Small intestine (tissue), 7 donors: ENCODE measurements at regions not wholly inside any gene's neighbourhood (a gene's known extent, or its start where the extent isn't known, plus 50 kb on each side); places are given as distances from the start of the nearest gene placed in this dataset.
A peak's percentile ranks its signal among the peaks of the same experiment; 100 is the strongest.

ENCODE experiments used
- DNase-seq, 2 donors: peaks; one replicate each; pipeline versions ENCODE4 v3.0.0 to v3.0.0-alpha.2; 2013
- FAIRE-seq: peaks from 2 replicates; lab custom pipeline; 2012; peaks lifted over from hg19 to GRCh38; lab: Jason Lieb, UNC
- H3K27ac ChIP-seq, 3 donors: one replicate each; pipeline ENCODE4 v1.5.1; 2013; ENCODE audit warnings: low read length in 2 of 3, mild to moderate bottlenecking in 2 of 3, control low read depth in 1 of 3, inconsistent platforms in 1 of 3, low read depth in 1 of 3, moderate library complexity in 1 of 3
- H3K27me3 ChIP-seq, 3 donors: one replicate each; pipeline ENCODE4 v1.6.1; 2013; ENCODE audit warnings: low read length in 3 of 3, inconsistent platforms in 1 of 3; ENCODE audit not compliant: control insufficient read depth in 3 of 3, insufficient read depth in 3 of 3
- H3K36me3 ChIP-seq, 3 donors: one replicate each; pipeline ENCODE4 v1.6.1; 2013; ENCODE audit warnings: low read length in 3 of 3, inconsistent platforms in 1 of 3, low read depth in 1 of 3, mild to moderate bottlenecking in 1 of 3, moderate library complexity in 1 of 3; ENCODE audit not compliant: control insufficient read depth in 3 of 3, insufficient read depth in 2 of 3
- H3K4me1 ChIP-seq, 3 donors: one replicate each; pipeline ENCODE4 v1.6.1; 2013; ENCODE audit warnings: low read length in 2 of 3, inconsistent platforms in 1 of 3, low read depth in 1 of 3, mild to moderate bottlenecking in 1 of 3, moderate library complexity in 1 of 3; ENCODE audit not compliant: control insufficient read depth in 3 of 3, insufficient read depth in 2 of 3
- H3K4me3 ChIP-seq, 3 donors: one replicate each; pipeline ENCODE4 v1.5.1; 2013; ENCODE audit warnings: low read length in 3 of 3, control low read depth in 1 of 3, inconsistent platforms in 1 of 3, low read depth in 1 of 3, mild to moderate bottlenecking in 1 of 3, moderate library complexity in 1 of 3
- H3K9me3 ChIP-seq, 2 donors: one replicate each; pipeline ENCODE4 v1.6.1; 2013; ENCODE audit warnings: low read depth in 1 of 2, low read length in 1 of 2; ENCODE audit not compliant: control insufficient read depth in 2 of 2, insufficient read depth in 1 of 2
- WGBS, 3 donors: extraction: QIAGEN DNeasy Blood & Tissue Kit; methylation state at CpG; one replicate each; pipeline ENCODE4 v1.1.7; 2013; 5-methylcytosine and 5-hydroxymethylcytosine counted together
- donor health status: healthy with polysubstance abuse.
- donor health status: control.
- donor health status: control.
- donor health status: Bipolar disorder and iron deficiency.
- donor health status: healthy.

GRCh38 chr14:71704210-71704609 lies 228.0 kb upstream of the RGS6 start:
- no peaks in the 10 kb centered on the region for H3K4me1 ChIP-seq
- peaks cover 2 to 17% (median 7%) of the 10 kb centered on the region in 3 donors for H3K36me3 ChIP-seq
- no peaks in the 10 kb centered on the region for H3K9me3 ChIP-seq
- H3K27ac ChIP-seq: no peak overlapping the region
- no peak for FAIRE-seq
- 96 to 100% (median 99%) methylated on average over 1 of the region's 1 CpG for WGBS, 3 donors
- H3K4me3 ChIP-seq: no peak overlapping the region
- DNase-seq: no peak
- H3K27me3 ChIP-seq: no peaks in the 10 kb centered on the region

GRCh38 chr14:71705460-71705859 lies 226.8 kb upstream of the RGS6 start:
- DNase-seq: no peak
- WGBS, 3 donors: 87 to 92% (median 89%) methylated on average over 4 of the region's 4 CpGs
- Histone ChIP-seq H3K4me3 (no peak overlapping the region), H3K27me3 (no peaks in the 10 kb centered on the region), H3K36me3 (peaks cover 4 to 24% (median 11%) of the 10 kb centered on the region in 3 donors), H3K27ac (no peak overlapping the region), H3K4me1 (no peaks in the 10 kb centered on the region), H3K9me3 (no peaks in the 10 kb centered on the region)
- FAIRE-seq: no peak

GRCh38 chr14:71709076-71709475 lies 223.2 kb upstream of the RGS6 start:
- Histone ChIP-seq H3K36me3 (peaks cover 6 to 24% (median 11%) of the 10 kb centered on the region in 3 donors), H3K27me3 (no peaks in the 10 kb centered on the region), H3K4me1 (peaks cover 0 to 3% (median 0%) of the 10 kb centered on the region in 3 donors), H3K9me3 (no peaks in the 10 kb centered on the region), H3K27ac (no peak overlapping the region), H3K4me3 (no peak overlapping the region)
- WGBS, 3 donors: 96 to 97% (median 96%) methylated on average over 9 of the region's 9 CpGs
- no peak for DNase-seq
- no peak for FAIRE-seq

- 85 to 94% (median 90%) methylated on average over 7 of the region's 7 CpGs for WGBS, 3 donors
- DNase-seq: no peak
- no peaks in the 10 kb centered on the region for H3K9me3 ChIP-seq
- FAIRE-seq: no peak
- H3K4me1 ChIP-seq: peaks cover 0 to 3% (median 0%) of the 10 kb centered on the region in 3 donors
- peaks cover 5 to 22% (median 11%) of the 10 kb centered on the region in 3 donors for H3K36me3 ChIP-seq
- no peak overlapping the region for H3K4me3 ChIP-seq
- no peak overlapping the region for H3K27ac ChIP-seq
- H3K27me3 ChIP-seq: no peaks in the 10 kb centered on the region
Measured at GRCh38 chr14:71709987-71710386, 222.2 kb upstream of the RGS6 start.

DNA sequence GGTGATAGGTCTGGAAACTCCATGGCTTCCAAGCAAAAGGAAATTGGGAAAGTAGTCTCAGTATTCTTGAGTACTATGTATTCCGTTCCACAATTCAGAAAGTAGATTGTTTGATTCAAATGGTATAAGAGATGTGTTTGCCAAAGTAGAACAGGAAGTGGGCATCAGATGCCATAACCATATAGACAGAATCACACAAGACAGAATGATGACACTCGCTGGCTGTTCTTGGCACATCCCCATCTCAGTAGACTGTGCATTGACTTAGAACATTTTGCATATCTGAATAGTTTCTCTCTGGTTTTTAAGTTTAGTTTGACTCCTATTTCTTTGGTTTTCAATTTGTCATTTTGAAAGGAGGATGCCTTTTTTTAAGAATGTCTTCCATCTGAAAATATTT lies 221.1 kb upstream of the RGS6 start:
- no peak for FAIRE-seq
- no peaks in the 10 kb centered on the region for H3K9me3 ChIP-seq
- peaks cover 5 to 16% (median 9%) of the 10 kb centered on the region in 3 donors for H3K36me3 ChIP-seq
- no peak for DNase-seq
- H3K4me3 ChIP-seq: no peak overlapping the region
- no peaks in the 10 kb centered on the region for H3K27me3 ChIP-seq
- H3K4me1 ChIP-seq: peaks cover 0 to 3% (median 0%) of the 10 kb centered on the region in 3 donors
- WGBS, 3 donors: 94 to 96% (median 94%) methylated on average over 2 of the region's 2 CpGs
- no peak overlapping the region for H3K27ac ChIP-seq

- DNase-seq (peak in 1 of 2 donors; percentile 17), FAIRE-seq (no peak)
- Histone ChIP-seq H3K4me1 (peaks cover 0 to 3% (median 0%) of the 10 kb centered on the region in 3 donors), H3K27me3 (no peaks in the 10 kb centered on the region), H3K4me3 (no peak overlapping the region), H3K9me3 (no peaks in the 10 kb centered on the region), H3K36me3 (peaks cover 5 to 14% (median 11%) of the 10 kb centered on the region in 3 donors), H3K27ac (no peak overlapping the region)
- WGBS, 3 donors: 77 to 95% (median 94%) methylated on average over 1 of the region's 1 CpG
Measured at GRCh38 chr14:71711619-71712018, 220.6 kb upstream of the RGS6 start.

DNA sequence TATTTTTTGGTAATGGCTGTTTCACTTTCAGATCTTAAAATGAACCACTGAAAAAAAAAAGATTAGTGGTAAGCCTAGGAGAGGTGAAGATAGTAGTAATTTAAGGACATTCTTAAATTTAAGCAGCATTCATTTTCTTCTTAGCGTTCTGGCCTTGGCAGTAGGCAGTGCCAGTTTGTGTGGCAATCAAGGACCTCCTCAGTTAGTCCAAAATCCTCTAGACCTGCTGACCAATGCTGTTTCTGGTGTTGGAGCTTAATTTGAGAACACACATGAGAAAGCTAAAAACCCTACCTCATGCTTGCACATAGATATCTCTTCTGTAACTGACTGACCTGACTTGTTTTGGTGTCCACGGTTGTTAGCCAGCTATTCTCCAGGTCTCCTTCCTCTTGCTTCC lies 219.8 kb upstream of the RGS6 start:
- Histone ChIP-seq H3K4me1 (peaks cover 0 to 3% (median 0%) of the 10 kb centered on the region in 3 donors), H3K4me3 (no peak overlapping the region), H3K9me3 (no peaks in the 10 kb centered on the region), H3K27ac (no peak overlapping the region), H3K36me3 (peaks cover 5 to 14% (median 13%) of the 10 kb centered on the region in 3 donors), H3K27me3 (no peaks in the 10 kb centered on the region)
- FAIRE-seq (no peak), DNase-seq (no peak)
- WGBS, 3 donors: 90 to 95% (median 94%) methylated on average over 2 of the region's 2 CpGs

DNA sequence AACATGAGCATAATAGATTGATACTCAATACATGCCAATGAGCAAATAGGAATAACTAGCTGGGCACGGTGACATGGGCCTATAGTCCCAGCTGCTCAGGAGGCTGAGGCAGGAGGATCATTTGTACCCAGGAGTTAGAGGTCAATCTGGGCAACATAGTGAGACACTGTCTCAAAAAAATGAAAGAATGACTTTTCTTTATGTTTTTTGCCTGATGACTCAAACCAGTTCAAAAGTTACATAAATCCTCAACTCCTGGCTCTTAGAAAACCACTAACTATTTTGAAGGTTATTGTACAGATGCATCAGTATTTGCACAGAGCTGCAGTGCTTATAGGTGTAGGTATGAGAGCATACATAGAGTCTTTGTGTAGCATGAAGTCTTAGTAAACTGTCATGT lies 219.2 kb upstream of the RGS6 start:
- Histone ChIP-seq H3K36me3 (peaks cover 5 to 14% (median 13%) of the 10 kb centered on the region in 3 donors), H3K27me3 (no peaks in the 10 kb centered on the region), H3K4me3 (no peak overlapping the region), H3K9me3 (no peaks in the 10 kb centered on the region), H3K4me1 (peaks cover 0 to 3% (median 0%) of the 10 kb centered on the region in 3 donors), H3K27ac (no peak overlapping the region)
- DNase-seq (no peak), FAIRE-seq (no peak)
- WGBS, 3 donors: 97 to 100% (median 97%) methylated on average over 1 of the region's 1 CpG

- Histone ChIP-seq H3K27me3 (no peaks in the 10 kb centered on the region), H3K36me3 (peaks cover 5 to 14% (median 14%) of the 10 kb centered on the region in 3 donors), H3K27ac (no peak overlapping the region), H3K4me1 (peaks cover 0 to 3% (median 0%) of the 10 kb centered on the region in 3 donors), H3K4me3 (no peak overlapping the region), H3K9me3 (no peaks in the 10 kb centered on the region)
- 91 to 100% (median 97%) methylated on average over 1 of the region's 1 CpG for WGBS, 3 donors
- DNase-seq: no peak
- FAIRE-seq: no peak
Measured at GRCh38 chr14:71713451-71713850, 218.8 kb upstream of the RGS6 start.
